ENCODE measurements at regions not wholly inside any gene's neighbourhood (a gene's known extent, or its start where the extent isn't known, plus 50 kb on each side); places are given as distances from the start of the nearest gene placed in this dataset.

- no peak for TF ChIP-seq SPI1 (IDR thresholded peaks at IDR 0.05; ENCODE audit: borderline replicate concordance, low read depth, low read length)
- no peak for TF ChIP-seq EP400 (IDR thresholded peaks at IDR 0.05)
- TF ChIP-seq ZNF699 (CRISPR knock-in tag; IDR thresholded peaks at IDR 0.05; ENCODE audit: insufficient replicate concordance), result no peak
Observed at GRCh38 chr12:32952681-32953080, 56.1 kb upstream of the PKP2 start (continued).

DNA sequence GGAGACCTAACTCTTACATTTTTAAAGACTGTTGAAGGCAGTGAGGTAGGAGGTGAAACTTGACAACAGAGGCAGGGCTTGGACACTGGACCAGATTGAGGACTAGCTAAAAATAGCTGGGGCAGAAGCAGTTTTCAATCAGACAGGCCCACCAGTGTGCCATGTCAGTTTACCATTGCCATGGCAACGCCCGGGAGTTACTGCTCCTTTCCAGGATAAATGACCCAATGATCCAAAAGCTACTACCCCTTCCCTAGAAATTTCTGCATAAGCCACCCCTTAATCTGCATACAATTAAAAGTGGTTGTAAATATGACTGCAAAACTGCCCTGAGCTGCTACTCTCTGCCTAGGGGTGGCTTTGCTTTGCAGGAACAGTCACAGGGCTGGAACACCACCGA, 53.2 kb upstream of the PKP2 start:
- Histone ChIP-seq H3K4me2 (ENCODE audit: insufficient read depth, low read length) (no peak overlapping the region), H3K4me1 (replicated peaks in 1 of 2; ENCODE audit: control insufficient read depth in 2 of 2, insufficient read depth in 2 of 2, low read length in 2 of 2) (no peaks in the 10 kb centered on the region; a peak in 1 of 5 replicates), H3K4me3 (no peak overlapping the region), H4K20me1 (replicated peaks; ENCODE audit: control insufficient read depth, insufficient read depth, low read length) (no peaks in the 10 kb centered on the region), H3K9me3 (replicated peaks; ENCODE audit: control insufficient read depth, insufficient read depth, low read depth, low read length) (no peaks in the 10 kb centered on the region), H2AFZ (ENCODE audit: low read depth, low read length) (no peak overlapping the region), H3K79me2 (ENCODE audit: control insufficient read depth, insufficient read depth, low read length) (no peaks in the 10 kb centered on the region), H3K9ac (ENCODE audit: insufficient read depth in 1 of 2, low read depth in 2 of 2, low read length in 2 of 2) (no peak overlapping the region), H3K36me3 (ENCODE audit: control insufficient read depth, insufficient read depth, low read length) (no peaks in the 10 kb centered on the region), H3K27me3 (ENCODE audit: control insufficient read depth in 2 of 2, insufficient read depth in 2 of 2, low read length in 2 of 2) (no peaks in the 10 kb centered on the region), H3K27ac (ENCODE audit: extremely low read depth, low read depth, low read length) (no peak overlapping the region), H3K9me1 (ENCODE audit: control insufficient read depth, insufficient read depth, low read length) (no peaks in the 10 kb centered on the region)
- peak; percentile 58 for TF ChIP-seq RFX1 (IDR thresholded peaks at IDR 0.05)
- TF ChIP-seq, protein P1, sequence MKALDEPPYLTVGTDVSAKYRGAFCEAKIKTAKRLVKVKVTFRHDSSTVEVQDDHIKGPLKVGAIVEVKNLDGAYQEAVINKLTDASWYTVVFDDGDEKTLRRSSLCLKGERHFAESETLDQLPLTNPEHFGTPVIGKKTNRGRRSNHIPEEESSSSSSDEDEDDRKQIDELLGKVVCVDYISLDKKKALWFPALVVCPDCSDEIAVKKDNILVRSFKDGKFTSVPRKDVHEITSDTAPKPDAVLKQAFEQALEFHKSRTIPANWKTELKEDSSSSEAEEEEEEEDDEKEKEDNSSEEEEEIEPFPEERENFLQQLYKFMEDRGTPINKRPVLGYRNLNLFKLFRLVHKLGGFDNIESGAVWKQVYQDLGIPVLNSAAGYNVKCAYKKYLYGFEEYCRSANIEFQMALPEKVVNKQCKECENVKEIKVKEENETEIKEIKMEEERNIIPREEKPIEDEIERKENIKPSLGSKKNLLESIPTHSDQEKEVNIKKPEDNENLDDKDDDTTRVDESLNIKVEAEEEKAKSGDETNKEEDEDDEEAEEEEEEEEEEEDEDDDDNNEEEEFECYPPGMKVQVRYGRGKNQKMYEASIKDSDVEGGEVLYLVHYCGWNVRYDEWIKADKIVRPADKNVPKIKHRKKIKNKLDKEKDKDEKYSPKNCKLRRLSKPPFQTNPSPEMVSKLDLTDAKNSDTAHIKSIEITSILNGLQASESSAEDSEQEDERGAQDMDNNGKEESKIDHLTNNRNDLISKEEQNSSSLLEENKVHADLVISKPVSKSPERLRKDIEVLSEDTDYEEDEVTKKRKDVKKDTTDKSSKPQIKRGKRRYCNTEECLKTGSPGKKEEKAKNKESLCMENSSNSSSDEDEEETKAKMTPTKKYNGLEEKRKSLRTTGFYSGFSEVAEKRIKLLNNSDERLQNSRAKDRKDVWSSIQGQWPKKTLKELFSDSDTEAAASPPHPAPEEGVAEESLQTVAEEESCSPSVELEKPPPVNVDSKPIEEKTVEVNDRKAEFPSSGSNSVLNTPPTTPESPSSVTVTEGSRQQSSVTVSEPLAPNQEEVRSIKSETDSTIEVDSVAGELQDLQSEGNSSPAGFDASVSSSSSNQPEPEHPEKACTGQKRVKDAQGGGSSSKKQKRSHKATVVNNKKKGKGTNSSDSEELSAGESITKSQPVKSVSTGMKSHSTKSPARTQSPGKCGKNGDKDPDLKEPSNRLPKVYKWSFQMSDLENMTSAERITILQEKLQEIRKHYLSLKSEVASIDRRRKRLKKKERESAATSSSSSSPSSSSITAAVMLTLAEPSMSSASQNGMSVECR (CRISPR knock-in tag; IDR thresholded peaks at IDR 0.05), result no peak
- TF ChIP-seq ZNF280A (IDR thresholded peaks at IDR 0.05; ENCODE audit: low read depth, partially characterized antibody), result no peak
- TF ChIP-seq POU5F1 (IDR thresholded peaks at IDR 0.05; ENCODE audit: borderline replicate concordance, low read depth, low read length, partially characterized antibody), result no peak
- no peak for TF ChIP-seq IFI16 (CRISPR knock-in tag; IDR thresholded peaks at IDR 0.05)
- TF ChIP-seq CBX8 (IDR thresholded peaks at IDR 0.05; ENCODE audit: borderline replicate concordance, extremely low read depth, low read depth, low read length, poor library complexity, severe bottlenecking), result no peak
- intact Hi-C loops (cut with micrococcal nuclease), result no loop called here
- no peak for DNase-seq (ENCODE audit: extremely low read depth in 1 of 4, low spot score in 3 of 4)
- in situ Hi-C loops (cut with MboI), result loop anchor here (5.0 kb wide), 1 partner anchor 1072 kb away; the partner anchor contains the start of gene ALG10
- BruUV-seq (replicated peaks), result no TSS peak
- POLR2A ChIA-PET, result interaction anchor here (0.7 kb wide), 1 partner anchor 109 kb away, joined by 3 read pairs; no protein-coding TSS in a partner anchor
- no peak for FAIRE-seq
- WGBS (ENCODE audit: insufficient coverage, low coverage, missing lambda C conversion rate), result 3% methylated on average over 3 of the region's 3 CpGs
- CTCF ChIA-PET (ENCODE audit: low intra/inter-chr PET ratio), result no interaction called here
- no peak for ATAC-seq

Measured in K562 (cell line).